IMR-90 (cell line): ENCODE measurements at regions not wholly inside any gene's neighbourhood (a gene's known extent, or its start where the extent isn't known, plus 50 kb on each side); places are given as distances from the start of the nearest gene placed in this dataset.

Source experiments
- ATAC-seq: fragments of 200-7000 bp; cut with Tn5 transposase; 2 replicates; pipeline ENCODE4 v1.9.1; 2020; ENCODE audit warnings: low read depth, mild to moderate bottlenecking, moderate library complexity
- BruUV-seq: library from RNA; stranded (reverse); fragments of 400-500 nt; replicated peaks from 2 replicates; lab custom pipeline; 2021; lab: Mats Ljungman, UMichigan
- CTCF ChIA-PET: fragments of 300-600 bp; formaldehyde crosslinking; extraction: SDS; loops from one replicate; lab custom pipeline; 2021; ENCODE audit warnings: antibody characterized with exemption; lab: Yijun Ruan, JAX
- POLR2A ChIA-PET: fragments of 300-600 bp; sonication (Branson Sonifier 250); formaldehyde crosslinking; loops from one replicate; lab custom pipeline; 2022; ENCODE audit warnings: antibody characterized with exemption; ENCODE audit not compliant: unreplicated experiment; lab: Charles Lee
- DNase-seq: peaks from one replicate; pipeline ENCODE4 v3.0.0; 2013
- H2AFZ ChIP-seq: replicated peaks from 2 replicates; pipeline ENCODE3; 2013; ENCODE audit warnings: low read length, mild to moderate bottlenecking; ENCODE audit not compliant: poor library complexity
- H2AK5ac ChIP-seq: 2 replicates; pipeline ENCODE4 v1.6.1; 2013; ENCODE audit warnings: low read depth, low read length, inconsistent platforms
- H2AK9ac ChIP-seq: replicated peaks from 2 replicates; pipeline ENCODE3; 2013; ENCODE audit warnings: mild to moderate bottlenecking, low read depth, low read length, moderate library complexity; ENCODE audit not compliant: poor library complexity
- H2BK120ac ChIP-seq: 2 replicates; pipeline ENCODE4 v1.6.1; 2013; ENCODE audit warnings: low read depth, low read length, inconsistent platforms
- H2BK15ac ChIP-seq: 3 replicates; pipeline ENCODE4 v1.6.1; 2013; ENCODE audit warnings: low read depth, low read length, inconsistent platforms
- H2BK20ac ChIP-seq: 2 replicates; pipeline ENCODE4 v1.6.1; 2013; ENCODE audit warnings: low read depth, mild to moderate bottlenecking, inconsistent platforms, low read length, moderate library complexity
- H2BK5ac ChIP-seq: 2 replicates; pipeline ENCODE4 v1.6.1; 2013; ENCODE audit warnings: mild to moderate bottlenecking, low read depth, low read length, inconsistent platforms; ENCODE audit not compliant: poor library complexity, severe bottlenecking
- H3K14ac ChIP-seq: replicated peaks from 2 replicates; pipeline ENCODE4 v1.6.1; 2013; ENCODE audit warnings: low read depth, low read length, inconsistent platforms
- H3K18ac ChIP-seq: 2 replicates; pipeline ENCODE4 v1.6.1; 2013; ENCODE audit warnings: low read depth, low read length, control low read depth
- H3K23ac ChIP-seq: 2 replicates; pipeline ENCODE4 v1.6.1; 2013; ENCODE audit warnings: low read depth, low read length, inconsistent platforms
- H3K27ac ChIP-seq: 2 replicates; pipeline ENCODE4 v1.5.1; 2013; ENCODE audit warnings: mild to moderate bottlenecking, control low read depth, low read length; ENCODE audit not compliant: insufficient read depth
- H3K27me3 ChIP-seq: 2 replicates; pipeline ENCODE4 v1.6.1; 2013; ENCODE audit warnings: low read length; ENCODE audit not compliant: control insufficient read depth, insufficient read depth
- H3K36me3 ChIP-seq: 2 replicates; pipeline ENCODE4 v1.6.1; 2013; ENCODE audit warnings: low read length, mixed read lengths; ENCODE audit not compliant: control insufficient read depth, insufficient read depth
- H3K4ac ChIP-seq: 2 replicates; pipeline ENCODE4 v1.6.1; 2013; ENCODE audit warnings: low read depth, low read length, inconsistent platforms
- H3K4me1 ChIP-seq: 2 replicates; pipeline ENCODE4 v1.6.1; 2013; ENCODE audit warnings: low read length, mixed read lengths; ENCODE audit not compliant: control insufficient read depth, insufficient read depth
- H3K4me2 ChIP-seq: 2 replicates; pipeline ENCODE4 v1.6.1; 2013; ENCODE audit warnings: low read depth, mild to moderate bottlenecking, control low read depth, low read length, moderate library complexity
- H3K4me3 ChIP-seq: 2 replicates; pipeline ENCODE4 v1.5.1; 2013; ENCODE audit warnings: low read depth, mild to moderate bottlenecking, control low read depth, low read length, moderate library complexity; ENCODE audit not compliant: insufficient read depth
- H3K56ac ChIP-seq: 2 replicates; pipeline ENCODE4 v1.6.1; 2013; ENCODE audit warnings: low read length, inconsistent platforms; ENCODE audit not compliant: insufficient read depth; ENCODE audit errors: extremely low read depth
- H3K79me1 ChIP-seq, 2 experiments: 2 replicates each; pipeline ENCODE4 v1.6.1; 2013; ENCODE audit warnings: low read length in 2 of 2, inconsistent platforms in 1 of 2, low read depth in 1 of 2
- H3K9ac ChIP-seq: 2 replicates; pipeline ENCODE4 v1.6.1; 2013; ENCODE audit warnings: low read depth, low read length, control low read depth
- H3K9me1 ChIP-seq: 2 replicates; pipeline ENCODE4 v1.6.1; 2013; ENCODE audit warnings: low read length, inconsistent platforms; ENCODE audit not compliant: insufficient read depth
- H3K9me3 ChIP-seq: 2 replicates; pipeline ENCODE4 v1.6.1; 2013; ENCODE audit warnings: low read length; ENCODE audit not compliant: control insufficient read depth, insufficient read depth
- H4K20me1 ChIP-seq: 2 replicates; pipeline ENCODE4 v1.6.1; 2013; ENCODE audit warnings: low read length, inconsistent platforms; ENCODE audit not compliant: insufficient read depth
- H4K5ac ChIP-seq: 2 replicates; pipeline ENCODE4 v1.6.1; 2013; ENCODE audit warnings: mild to moderate bottlenecking, low read depth, low read length, control low read depth
- H4K8ac ChIP-seq, 2 experiments: 2 replicates each; pipeline ENCODE4 v1.6.1; 2013; ENCODE audit warnings: low read depth in 2 of 2, low read length in 2 of 2, control low read depth in 1 of 2, inconsistent platforms in 1 of 2
- H4K91ac ChIP-seq: 2 replicates; pipeline ENCODE4 v1.6.1; 2013; ENCODE audit warnings: low read depth, low read length, inconsistent platforms; ENCODE audit not compliant: insufficient read depth
- BHLHE40 ChIP-seq: fragments of 150-350 bp; IDR thresholded peaks from 2 replicates; pipeline ENCODE4 v1.6.1; 2016; ENCODE audit warnings: mild to moderate bottlenecking, low read depth, low read length
- CEBPB ChIP-seq: IDR thresholded peaks from 2 replicates; pipeline ENCODE4 v1.6.1; 2012; ENCODE audit warnings: low read depth, low read length, improper control_type of control experiment
- CHD1 ChIP-seq: IDR thresholded peaks from 2 replicates; pipeline ENCODE4 v1.6.1; 2012; ENCODE audit warnings: low read depth, low read length, improper control_type of control experiment
- FOS ChIP-seq: fragments of 150-350 bp; IDR thresholded peaks from 2 replicates; pipeline ENCODE4 v1.6.1; 2016; ENCODE audit warnings: low read depth, low read length
- MAFK ChIP-seq: IDR thresholded peaks from 2 replicates; pipeline ENCODE4 v1.6.1; 2012; ENCODE audit warnings: low read depth, low read length, improper control_type of control experiment
- MAZ ChIP-seq: IDR thresholded peaks from 2 replicates; pipeline ENCODE4 v1.6.1; 2012; ENCODE audit warnings: low read depth, mild to moderate bottlenecking, low read length, improper control_type of control experiment, moderate library complexity, borderline replicate concordance
- MXI1 ChIP-seq: IDR thresholded peaks from 2 replicates; pipeline ENCODE4 v1.6.1; 2012; ENCODE audit warnings: low read depth, mild to moderate bottlenecking, low read length, moderate library complexity, borderline replicate concordance
- NFE2L2 ChIP-seq: fragments of 150-350 bp; IDR thresholded peaks from 2 replicates; pipeline ENCODE4 v1.6.1; 2016; ENCODE audit warnings: low read depth, mild to moderate bottlenecking, low read length
- POLR2A ChIP-seq: IDR thresholded peaks from 2 replicates; pipeline ENCODE4 v1.6.1; 2012; ENCODE audit warnings: mild to moderate bottlenecking, low read depth, low read length
- RAD21 ChIP-seq: IDR thresholded peaks from 2 replicates; pipeline ENCODE4 v1.6.1; 2012; ENCODE audit warnings: low read length, improper control_type of control experiment
- RCOR1 ChIP-seq: IDR thresholded peaks from 2 replicates; pipeline ENCODE4 v1.6.1; 2012; ENCODE audit warnings: mild to moderate bottlenecking, low read length, improper control_type of control experiment; ENCODE audit not compliant: insufficient replicate concordance
- RFX5 ChIP-seq: IDR thresholded peaks from 2 replicates; pipeline ENCODE4 v1.8.0; 2012; ENCODE audit warnings: low read depth, mild to moderate bottlenecking, low read length, moderate library complexity
- SMC3 ChIP-seq: fragments of 150-350 bp; IDR thresholded peaks from 2 replicates; pipeline ENCODE4 v1.6.1; 2016; ENCODE audit warnings: low read depth, mild to moderate bottlenecking, antibody characterized with exemption, low read length, moderate library complexity
- WGBS, 2 experiments: methylation state at CpG; one replicate each; pipeline versions ENCODE4 v1.1.5 to v1.1.7; 2013; ENCODE audit warnings: missing lambda C conversion rate in 2 of 2; ENCODE audit not compliant: insufficient read length in 1 of 2; ENCODE audit errors: extremely low coverage in 2 of 2; 5-methylcytosine and 5-hydroxymethylcytosine counted together
- dilution Hi-C: fragments of 300-500 bp; cut with HindIII; formaldehyde crosslinking; loops from one replicate; pipeline ENCODE4 v1.14.3; 2018; ENCODE audit warnings: low sequenced_read_pairs; ENCODE audit not compliant: unreplicated experiment
- in situ Hi-C: fragments of 300-500 bp; cut with MboI; formaldehyde crosslinking; loops from 3 replicates; pipeline ENCODE4 v1.14.3; 2019; ENCODE audit warnings: low sequenced_read_pairs, inconsistent platforms, mixed read lengths
- intact Hi-C: fragments of 100-400 bp; cut with micrococcal nuclease; formaldehyde crosslinking; loops from 2 replicates; pipeline ENCODE4 v1.10.0; 2022
- TF ChIP-seq, protein P1 (sequence below): fragments of 150-350 bp; IDR thresholded peaks from 2 replicates; pipeline ENCODE4 v1.6.1; 2016; ENCODE audit warnings: low read depth, mild to moderate bottlenecking, low read length, moderate library complexity, borderline replicate concordance
- TF ChIP-seq, protein P2 (sequence below): conservative IDR thresholded peaks from 2 replicates; pipeline ENCODE4 v1.5.1; 2012; ENCODE audit warnings: mild to moderate bottlenecking, low read depth, low read length, improper control_type of control experiment
- TF ChIP-seq, protein P3 (sequence below): fragments of 150-350 bp; IDR thresholded peaks from 2 replicates; pipeline ENCODE4 v1.6.1; 2017; ENCODE audit warnings: mild to moderate bottlenecking, antibody characterized with exemption, low read length, low read depth

DNA sequence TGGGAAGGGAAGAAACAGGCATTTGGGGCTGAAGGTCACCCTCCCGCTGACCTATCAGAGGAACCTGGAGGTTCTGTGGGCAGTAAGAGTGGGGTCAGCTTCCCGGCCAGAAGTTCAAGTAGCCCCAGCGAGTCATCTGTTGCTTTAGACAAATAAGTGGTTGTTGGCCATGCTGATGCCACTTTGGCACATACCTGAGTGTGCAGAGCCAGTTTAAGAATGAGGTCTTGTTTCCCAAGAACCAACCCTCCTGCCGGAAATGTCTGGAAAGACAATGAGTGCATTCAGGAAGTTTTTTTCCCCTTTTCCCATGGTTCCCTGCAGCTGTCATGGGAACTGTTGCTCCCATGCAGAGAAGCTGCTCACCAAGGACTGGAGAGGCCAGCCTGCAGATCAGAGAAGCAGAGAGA is 166.7 kb downstream of the ZNF621 start:
- H3K9me1 ChIP-seq, result no peaks in the 10 kb centered on the region
- no peak overlapping the region for H3K9ac ChIP-seq
- H2BK5ac ChIP-seq, result no peak overlapping the region
- 53% methylated on average over 2 of the region's 4 CpGs; no CpG with 5 or more reads in 1 of the 2 experiments for WGBS, 2 experiments
- no peaks in the 10 kb centered on the region for H3K27me3 ChIP-seq
- no peaks in the 10 kb centered on the region for H4K20me1 ChIP-seq
- BruUV-seq, result no TSS peak
- no peaks in the 10 kb centered on the region for H3K4me1 ChIP-seq
- DNase-seq (no peak), ATAC-seq (no peak)
- H4K8ac ChIP-seq, result no peak overlapping the region
- no peaks in the 10 kb centered on the region for H3K36me3 ChIP-seq
- intact Hi-C loops, result no loop called here
- TF ChIP-seq, protein P1, sequence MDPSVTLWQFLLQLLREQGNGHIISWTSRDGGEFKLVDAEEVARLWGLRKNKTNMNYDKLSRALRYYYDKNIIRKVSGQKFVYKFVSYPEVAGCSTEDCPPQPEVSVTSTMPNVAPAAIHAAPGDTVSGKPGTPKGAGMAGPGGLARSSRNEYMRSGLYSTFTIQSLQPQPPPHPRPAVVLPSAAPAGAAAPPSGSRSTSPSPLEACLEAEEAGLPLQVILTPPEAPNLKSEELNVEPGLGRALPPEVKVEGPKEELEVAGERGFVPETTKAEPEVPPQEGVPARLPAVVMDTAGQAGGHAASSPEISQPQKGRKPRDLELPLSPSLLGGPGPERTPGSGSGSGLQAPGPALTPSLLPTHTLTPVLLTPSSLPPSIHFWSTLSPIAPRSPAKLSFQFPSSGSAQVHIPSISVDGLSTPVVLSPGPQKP, result no peak
- TF ChIP-seq CHD1 (no peak), RFX5 (no peak), BHLHE40 (no peak), POLR2A (no peak), RAD21 (no peak), MAFK (no peak), CEBPB (no peak), MXI1 (no peak), RCOR1 (no peak), MAZ (no peak), FOS (no peak), SMC3 (no peak), NFE2L2 (no peak)
- TF ChIP-seq, protein P2, sequence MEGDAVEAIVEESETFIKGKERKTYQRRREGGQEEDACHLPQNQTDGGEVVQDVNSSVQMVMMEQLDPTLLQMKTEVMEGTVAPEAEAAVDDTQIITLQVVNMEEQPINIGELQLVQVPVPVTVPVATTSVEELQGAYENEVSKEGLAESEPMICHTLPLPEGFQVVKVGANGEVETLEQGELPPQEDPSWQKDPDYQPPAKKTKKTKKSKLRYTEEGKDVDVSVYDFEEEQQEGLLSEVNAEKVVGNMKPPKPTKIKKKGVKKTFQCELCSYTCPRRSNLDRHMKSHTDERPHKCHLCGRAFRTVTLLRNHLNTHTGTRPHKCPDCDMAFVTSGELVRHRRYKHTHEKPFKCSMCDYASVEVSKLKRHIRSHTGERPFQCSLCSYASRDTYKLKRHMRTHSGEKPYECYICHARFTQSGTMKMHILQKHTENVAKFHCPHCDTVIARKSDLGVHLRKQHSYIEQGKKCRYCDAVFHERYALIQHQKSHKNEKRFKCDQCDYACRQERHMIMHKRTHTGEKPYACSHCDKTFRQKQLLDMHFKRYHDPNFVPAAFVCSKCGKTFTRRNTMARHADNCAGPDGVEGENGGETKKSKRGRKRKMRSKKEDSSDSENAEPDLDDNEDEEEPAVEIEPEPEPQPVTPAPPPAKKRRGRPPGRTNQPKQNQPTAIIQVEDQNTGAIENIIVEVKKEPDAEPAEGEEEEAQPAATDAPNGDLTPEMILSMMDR, result no peak
- TF ChIP-seq, protein P3, sequence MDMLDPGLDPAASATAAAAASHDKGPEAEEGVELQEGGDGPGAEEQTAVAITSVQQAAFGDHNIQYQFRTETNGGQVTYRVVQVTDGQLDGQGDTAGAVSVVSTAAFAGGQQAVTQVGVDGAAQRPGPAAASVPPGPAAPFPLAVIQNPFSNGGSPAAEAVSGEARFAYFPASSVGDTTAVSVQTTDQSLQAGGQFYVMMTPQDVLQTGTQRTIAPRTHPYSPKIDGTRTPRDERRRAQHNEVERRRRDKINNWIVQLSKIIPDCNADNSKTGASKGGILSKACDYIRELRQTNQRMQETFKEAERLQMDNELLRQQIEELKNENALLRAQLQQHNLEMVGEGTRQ, result no peak
- CTCF ChIA-PET, result no interaction called here
- no peak overlapping the region for H2BK120ac ChIP-seq
- no peak overlapping the region for H4K5ac ChIP-seq
- H2AFZ ChIP-seq, result no peak overlapping the region
- H3K4me3 ChIP-seq, result no peak overlapping the region
- no peak overlapping the region for H2BK20ac ChIP-seq
- in situ Hi-C loops, result no loop called here
- no peak overlapping the region for H3K14ac ChIP-seq
- POLR2A ChIA-PET, result no interaction called here
- no peaks in the 10 kb centered on the region for H3K9me3 ChIP-seq
- H4K91ac ChIP-seq, result no peak overlapping the region
- no peak overlapping the region for H2AK5ac ChIP-seq
- H2BK15ac ChIP-seq, result no peak overlapping the region
- no peak overlapping the region for H3K56ac ChIP-seq
- no peaks in the 10 kb centered on the region for H3K79me1 ChIP-seq
- H2AK9ac ChIP-seq, result no peak overlapping the region
- dilution Hi-C loops, result no loop called here
- no peak overlapping the region for H3K23ac ChIP-seq
- H3K18ac ChIP-seq, result no peak overlapping the region
- no peak overlapping the region for H3K4ac ChIP-seq
- H3K4me2 ChIP-seq, result no peak overlapping the region
- no peak overlapping the region for H3K27ac ChIP-seq
